GM18909 (cell line): ENCODE measurements at regions not wholly inside any gene's neighbourhood (a gene's known extent, or its start where the extent isn't known, plus 50 kb on each side); places are given as distances from the start of the nearest gene placed in this dataset.
A peak's percentile ranks its signal among the peaks of the same experiment; 100 is the strongest.
"Not testable (repeated sequence)": the region's sequence is repeated elsewhere in the genome, so short reads cannot be mapped to it uniquely, and the experiment has no call there.

Experiments used
- ATAC-seq: cut with Tn5 transposase; IDR thresholded peaks from one replicate; pipeline ENCODE4 v1.9.1; 2021; ENCODE audit warnings: mild to moderate bottlenecking; ENCODE audit not compliant: unreplicated experiment, poor library complexity

GRCh38 chr13:111411919-111412650 is 91.6 kb downstream of the TEX29 start:
- no peak for ATAC-seq

GRCh38 chr13:111413407-111414187 is 93.2 kb downstream of the TEX29 start:
- no peak for ATAC-seq

- no peak for ATAC-seq
These were observed 93.9 kb downstream of the TEX29 start for GRCh38 chr13:111414341-111414740.

GRCh38 chr13:111415246-111415645 is 94.8 kb downstream of the TEX29 start:
- no peak for ATAC-seq

GRCh38 chr13:111415765-111416164 is 95.3 kb downstream of the TEX29 start:
- ATAC-seq, result no peak

- no peak for ATAC-seq
These were observed 97.7 kb downstream of the TEX29 start for GRCh38 chr13:111418101-111418500.

GRCh38 chr13:111420113-111420876 is 99.9 kb downstream of the TEX29 start:
- ATAC-seq, result no peak

GRCh38 chr13:111421216-111421615 is 100.8 kb downstream of the TEX29 start:
- no peak for ATAC-seq

GRCh38 chr13:111422348-111422747 is 101.9 kb downstream of the TEX29 start:
- ATAC-seq, result no peak

GRCh38 chr13:111423168-111423785 is 102.8 kb downstream of the TEX29 start:
- ATAC-seq, result no peak

GRCh38 chr13:111424134-111424533 is 103.7 kb downstream of the TEX29 start:
- no peak for ATAC-seq

GRCh38 chr13:111425326-111425725 is 104.9 kb downstream of the TEX29 start:
- no peak for ATAC-seq

- peak; percentile 75 for ATAC-seq
These were observed 108.7 kb downstream of the TEX29 start for GRCh38 chr13:111429064-111429558.

GRCh38 chr13:111431206-111431605 is 110.8 kb downstream of the TEX29 start:
- no peak for ATAC-seq

- ATAC-seq, result no peak
These were observed 114.2 kb downstream of the TEX29 start for GRCh38 chr13:111434578-111435159.

GRCh38 chr13:111436446-111436845 is 116.0 kb downstream of the TEX29 start:
- ATAC-seq, result no peak

GRCh38 chr13:111437417-111437816 is 117.0 kb downstream of the TEX29 start:
- ATAC-seq, result no peak

GRCh38 chr13:111437856-111438547 is 117.6 kb downstream of the TEX29 start:
- no peak for ATAC-seq

GRCh38 chr13:111440492-111440891 is 120.0 kb downstream of the TEX29 start:
- ATAC-seq, result not testable (repeated sequence)
